H1 (cell line): ENCODE measurements at regions not wholly inside any gene's neighbourhood (a gene's known extent, or its start where the extent isn't known, plus 50 kb on each side); places are given as distances from the start of the nearest gene placed in this dataset.
A peak's percentile ranks its signal among the peaks of the same experiment; 100 is the strongest.

Experiments used
- CTCF ChIA-PET: fragments of 300-600 bp; sonication (Branson Sonifier 250); formaldehyde crosslinking; loops from one replicate; lab custom pipeline; 2021; ENCODE audit not compliant: partially characterized antibody; lab: Charles Lee
- POLR2A ChIA-PET: fragments of 300-600 bp; sonication (Branson Sonifier 250); formaldehyde crosslinking; loops from one replicate; lab custom pipeline; 2021; ENCODE audit warnings: inconsistent platforms; ENCODE audit not compliant: partially characterized antibody; lab: Charles Lee
- DNase-seq, 2 experiments: peaks; one replicate each; pipeline versions ENCODE4 v3.0.0 to v3.0.0-alpha.2; 2010 to 2022; ENCODE audit warnings: low spot score in 2 of 2, low read depth in 1 of 2, mixed read lengths in 1 of 2
- FAIRE-seq: peaks from 2 replicates; lab custom pipeline; 2011; peaks lifted over from hg19 to GRCh38; lab: Jason Lieb, UNC
- H2AFZ ChIP-seq: 2 replicates; pipeline ENCODE4 v1.8.1; 2012; ENCODE audit warnings: low read length, inconsistent platforms
- H2AK5ac ChIP-seq: 2 replicates; pipeline ENCODE4 v1.6.1; 2013; ENCODE audit warnings: low read depth, low read length
- H2BK120ac ChIP-seq: replicated peaks from 2 replicates; pipeline ENCODE3; 2013; ENCODE audit warnings: low read depth, low read length, inconsistent platforms
- H2BK12ac ChIP-seq: 2 replicates; pipeline ENCODE4 v1.6.1; 2013; ENCODE audit warnings: low read depth, low read length
- H2BK15ac ChIP-seq: 2 replicates; pipeline ENCODE4 v1.6.1; 2013; ENCODE audit warnings: low read length
- H2BK20ac ChIP-seq: 2 replicates; pipeline ENCODE4 v1.6.1; 2013; ENCODE audit warnings: low read length
- H2BK5ac ChIP-seq: 2 replicates; pipeline ENCODE4 v1.6.1; 2013; ENCODE audit warnings: low read depth, low read length
- H3K14ac ChIP-seq: 2 replicates; pipeline ENCODE4 v1.6.1; 2013; ENCODE audit warnings: inconsistent platforms; ENCODE audit not compliant: insufficient read length
- H3K18ac ChIP-seq: 2 replicates; pipeline ENCODE4 v1.6.1; 2013; ENCODE audit warnings: low read length; ENCODE audit errors: extremely low read depth
- H3K23ac ChIP-seq: 2 replicates; pipeline ENCODE4 v1.6.1; 2013; ENCODE audit warnings: inconsistent platforms; ENCODE audit not compliant: insufficient read length
- H3K23me2 ChIP-seq: 2 replicates; pipeline ENCODE4 v1.6.1; 2013; ENCODE audit warnings: low read depth, low read length
- H3K27ac ChIP-seq: 2 replicates; pipeline ENCODE4 v1.6.1; 2011; ENCODE audit warnings: low read depth, low read length, inconsistent platforms
- H3K27me3 ChIP-seq, 4 experiments: replicated peaks in 1 of 4; 1 replicate in 1 of 4; 2 replicates in 3 of 4; pipeline versions ENCODE4 v1.6.1 to v1.8.1; 2011 to 2013; ENCODE audit warnings: low read length in 3 of 4, mild to moderate bottlenecking in 3 of 4, inconsistent platforms in 2 of 4, mixed read lengths in 2 of 4, moderate library complexity in 1 of 4; ENCODE audit not compliant: control insufficient read depth in 3 of 4, insufficient read depth in 3 of 4; ENCODE audit errors: extremely low read depth in 1 of 4
- H3K36me3 ChIP-seq, 4 experiments: 2 replicates each; pipeline versions ENCODE4 v1.6.1 to v1.8.1; 2011 to 2013; ENCODE audit warnings: mild to moderate bottlenecking in 4 of 4, low read length in 3 of 4, moderate library complexity in 2 of 4, control low read depth in 1 of 4, inconsistent platforms in 1 of 4; ENCODE audit not compliant: insufficient read depth in 4 of 4, control insufficient read depth in 2 of 4
- H3K4ac ChIP-seq: replicated peaks from 2 replicates; pipeline ENCODE3; 2013; ENCODE audit warnings: low read length, low read depth, mixed read lengths, inconsistent platforms; ENCODE audit not compliant: insufficient read length
- H3K4me1 ChIP-seq, 4 experiments: replicated peaks in 1 of 4; 1 replicate in 1 of 4; 2 replicates in 3 of 4; pipeline versions ENCODE4 v1.6.1 to v1.8.1; 2011 to 2013; ENCODE audit warnings: low read length in 3 of 4, inconsistent platforms in 2 of 4, mixed read lengths in 1 of 4; ENCODE audit not compliant: insufficient read depth in 4 of 4, control insufficient read depth in 3 of 4
- H3K4me2 ChIP-seq, 2 experiments: 2 replicates each; pipeline versions ENCODE4 v1.6.1 to v1.8.1; 2011 to 2013; ENCODE audit warnings: low read depth in 2 of 2, low read length in 2 of 2, control low read depth in 1 of 2, inconsistent platforms in 1 of 2, mild to moderate bottlenecking in 1 of 2; ENCODE audit not compliant: insufficient read depth in 1 of 2
- H3K4me3 ChIP-seq, 4 experiments: fragments of 200-600, 300-600 bp in 1 of 4; sonication (generic), shearing (Covaris generic), sonication (Bioruptor Twin) in 1 of 4; 2 replicates each; pipeline versions ENCODE4 v1.5.1 to v1.8.1; 2011 to 2016; ENCODE audit warnings: low read length in 4 of 4, low read depth in 3 of 4, control low read depth in 2 of 4, inconsistent platforms in 2 of 4, mild to moderate bottlenecking in 2 of 4, mixed read lengths in 1 of 4, moderate library complexity in 1 of 4; ENCODE audit not compliant: insufficient read depth in 2 of 4; ENCODE audit errors: extremely low read depth in 1 of 4
- H3K56ac ChIP-seq: replicated peaks from 2 replicates; pipeline ENCODE3; 2013; ENCODE audit warnings: low read depth, mild to moderate bottlenecking, mixed read lengths, low read length, inconsistent platforms; ENCODE audit not compliant: insufficient read length
- H3K79me1 ChIP-seq: 2 replicates; pipeline ENCODE4 v1.6.1; 2013; ENCODE audit warnings: low read depth, low read length, control low read depth
- H3K79me2 ChIP-seq, 2 experiments: 2 replicates each; pipeline versions ENCODE4 v1.6.1 to v1.8.1; 2012 to 2013; ENCODE audit warnings: low read length in 2 of 2, mild to moderate bottlenecking in 2 of 2, inconsistent platforms in 1 of 2; ENCODE audit not compliant: insufficient read depth in 2 of 2, control insufficient read depth in 1 of 2
- H3K9ac ChIP-seq, 4 experiments: replicated peaks in 1 of 4; 1 replicate in 1 of 4; 2 replicates in 3 of 4; pipeline versions ENCODE4 v1.6.1 to v1.8.1; 2011 to 2013; ENCODE audit warnings: low read depth in 3 of 4, low read length in 3 of 4, control low read depth in 2 of 4, mild to moderate bottlenecking in 2 of 4, moderate library complexity in 2 of 4, inconsistent platforms in 1 of 4; ENCODE audit errors: extremely low read depth in 1 of 4
- H3K9me3 ChIP-seq, 2 experiments: 2 replicates each; pipeline versions ENCODE4 v1.6.1 to v1.8.1; 2012 to 2013; ENCODE audit warnings: mild to moderate bottlenecking in 2 of 2, moderate library complexity in 2 of 2, control low read depth in 1 of 2, inconsistent platforms in 1 of 2, low read depth in 1 of 2, low read length in 1 of 2, mixed read lengths in 1 of 2; ENCODE audit not compliant: insufficient read depth in 2 of 2
- H4K20me1 ChIP-seq, 2 experiments: replicated peaks in 1 of 2; 2 replicates each; pipeline versions ENCODE3 to v1.8.1; 2011 to 2013; ENCODE audit warnings: inconsistent platforms in 2 of 2, low read length in 2 of 2, mild to moderate bottlenecking in 1 of 2; ENCODE audit not compliant: insufficient read depth in 2 of 2, control insufficient read depth in 1 of 2
- H4K5ac ChIP-seq: 2 replicates; pipeline ENCODE4 v1.6.1; 2013; ENCODE audit warnings: low read length, low read depth, mixed read lengths, inconsistent platforms; ENCODE audit not compliant: insufficient read length
- H4K8ac ChIP-seq: 2 replicates; pipeline ENCODE4 v1.8.0; 2013; ENCODE audit warnings: mild to moderate bottlenecking, moderate library complexity, low read length, inconsistent platforms; ENCODE audit not compliant: insufficient read depth; ENCODE audit errors: extremely low read depth
- H4K91ac ChIP-seq: replicated peaks from 2 replicates; pipeline ENCODE3; 2013; ENCODE audit warnings: low read length, mixed read lengths, inconsistent platforms; ENCODE audit not compliant: insufficient read length
- FOSL1 ChIP-seq: IDR thresholded peaks from 2 replicates; pipeline ENCODE4 v1.6.1; 2011; ENCODE audit warnings: mild to moderate bottlenecking, low read depth, low read length, moderate library complexity; ENCODE audit not compliant: insufficient read depth
- WGBS, 2 experiments: shearing (Covaris generic) in 1 of 2; methylation state at CpG; one replicate each; pipeline versions ENCODE4 v1.1.6 to v1.1.7; 2013 to 2015; ENCODE audit warnings: low lambda C conversion rate in 2 of 2, mixed read lengths in 2 of 2, inconsistent platforms in 1 of 2, low coverage in 1 of 2, missing lambda C conversion rate in 1 of 2; ENCODE audit not compliant: insufficient replicate concordance in 2 of 2, insufficient coverage in 1 of 2, insufficient read length in 1 of 2; ENCODE audit errors: extremely low coverage in 1 of 2, missing lambda C conversion rate in 1 of 2; 5-methylcytosine and 5-hydroxymethylcytosine counted together
- TF ChIP-seq, protein P1 (sequence below), 3 experiments: IDR thresholded peaks; 1 replicate in 2 of 3; 2 replicates in 1 of 3; pipeline versions ENCODE4 v1.5.1 to v1.6.1; 2011; ENCODE audit warnings: low read length in 3 of 3, mild to moderate bottlenecking in 3 of 3, inconsistent platforms in 2 of 3, low read depth in 1 of 3, moderate library complexity in 1 of 3; ENCODE audit not compliant: insufficient read depth in 1 of 3; ENCODE audit errors: control extremely low read depth in 1 of 3

DNA sequence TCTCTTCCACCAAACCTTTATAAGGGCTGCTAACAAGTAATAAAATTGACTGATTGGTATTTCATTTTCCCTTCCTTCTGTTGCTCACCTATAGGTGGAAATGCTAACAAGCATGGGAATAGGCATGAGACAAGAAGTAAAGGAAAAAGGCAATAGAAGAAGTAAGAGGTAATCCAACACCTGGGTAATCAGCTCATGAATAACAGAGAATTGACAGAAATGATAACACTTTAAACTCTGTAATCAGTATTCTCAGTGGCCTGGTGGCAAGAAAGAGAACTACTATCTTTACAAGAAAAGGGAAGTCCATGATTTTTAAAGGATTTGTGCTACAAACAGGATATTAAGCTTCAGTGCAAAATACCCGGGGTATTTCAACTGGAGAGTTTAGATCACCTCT, 737.8 kb downstream of the RERGL start:
- no peak overlapping the region for H2BK120ac ChIP-seq
- no peak for FAIRE-seq
- WGBS, 2 experiments = 77% methylated on average over 1 of the region's 1 CpG; no CpG with 5 or more reads in 1 of the 2 experiments

More for the DNA sequence above, 737.8 kb downstream of the RERGL start:
- H2BK5ac ChIP-seq = no peak overlapping the region
- H3K36me3 ChIP-seq = no peaks in the 10 kb centered on the region
- no peak overlapping the region for H3K4me2 ChIP-seq
- no peak overlapping the region for H2BK15ac ChIP-seq
- H3K79me2 ChIP-seq = no peaks in the 10 kb centered on the region
- H4K8ac ChIP-seq = no peak overlapping the region
- H3K4ac ChIP-seq = no peak overlapping the region
- H2BK20ac ChIP-seq = no peak overlapping the region
- H3K9me3 ChIP-seq = no peaks in the 10 kb centered on the region
- H2BK12ac ChIP-seq = no peak overlapping the region
- DNase-seq = no peak
- CTCF ChIA-PET = interaction anchor here (0.6 to 1.2 kb wide), 7 partner anchors 13 to 423 kb away, joined by 3 to 6 read pairs (median 3); no protein-coding TSS in a partner anchor
- no peak overlapping the region for H2AFZ ChIP-seq
- no peak overlapping the region for H3K9ac ChIP-seq
- no peak overlapping the region for H4K5ac ChIP-seq
- H3K18ac ChIP-seq = no peak overlapping the region
- H3K14ac ChIP-seq = no peak overlapping the region
- no peak overlapping the region for H3K4me3 ChIP-seq
- H4K91ac ChIP-seq = no peak overlapping the region
- H4K20me1 ChIP-seq = no peaks in the 10 kb centered on the region
- no peaks in the 10 kb centered on the region for H3K79me1 ChIP-seq
- no peak overlapping the region for H2AK5ac ChIP-seq
- no peak overlapping the region for H3K56ac ChIP-seq
- peaks cover 0 to 1% (median 0%) of the 10 kb centered on the region in 4 experiments; a peak in 1 of 7 replicates for H3K27me3 ChIP-seq
- no peak overlapping the region for H3K27ac ChIP-seq
- peaks cover 0 to under 1% (median 0%) of the 10 kb centered on the region in 4 experiments; a peak in 1 of 7 replicates for H3K4me1 ChIP-seq
- TF ChIP-seq, protein P1, sequence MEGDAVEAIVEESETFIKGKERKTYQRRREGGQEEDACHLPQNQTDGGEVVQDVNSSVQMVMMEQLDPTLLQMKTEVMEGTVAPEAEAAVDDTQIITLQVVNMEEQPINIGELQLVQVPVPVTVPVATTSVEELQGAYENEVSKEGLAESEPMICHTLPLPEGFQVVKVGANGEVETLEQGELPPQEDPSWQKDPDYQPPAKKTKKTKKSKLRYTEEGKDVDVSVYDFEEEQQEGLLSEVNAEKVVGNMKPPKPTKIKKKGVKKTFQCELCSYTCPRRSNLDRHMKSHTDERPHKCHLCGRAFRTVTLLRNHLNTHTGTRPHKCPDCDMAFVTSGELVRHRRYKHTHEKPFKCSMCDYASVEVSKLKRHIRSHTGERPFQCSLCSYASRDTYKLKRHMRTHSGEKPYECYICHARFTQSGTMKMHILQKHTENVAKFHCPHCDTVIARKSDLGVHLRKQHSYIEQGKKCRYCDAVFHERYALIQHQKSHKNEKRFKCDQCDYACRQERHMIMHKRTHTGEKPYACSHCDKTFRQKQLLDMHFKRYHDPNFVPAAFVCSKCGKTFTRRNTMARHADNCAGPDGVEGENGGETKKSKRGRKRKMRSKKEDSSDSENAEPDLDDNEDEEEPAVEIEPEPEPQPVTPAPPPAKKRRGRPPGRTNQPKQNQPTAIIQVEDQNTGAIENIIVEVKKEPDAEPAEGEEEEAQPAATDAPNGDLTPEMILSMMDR (IDR thresholded peaks at IDR 0.05; ENCODE audit: control extremely low read depth in 1 of 3, insufficient read depth in 1 of 3, low read depth in 1 of 3, low read length in 3 of 3) = peak in 1 of 3 experiments; percentile 3; a peak in 1 of 4 replicates
- no peak for TF ChIP-seq FOSL1
- TF ChIP-seq, all 59 proteins: peak for 1
- Histone ChIP-seq H3K23ac (no peak overlapping the region), H3K23me2 (no peaks in the 10 kb centered on the region)
- POLR2A ChIA-PET = no interaction called here
